ENCODE measurements at regions not wholly inside any gene's neighbourhood (a gene's known extent, or its start where the extent isn't known, plus 50 kb on each side); places are given as distances from the start of the nearest gene placed in this dataset.

GRCh38 chr7:15916681-15917380 lies 230.3 kb upstream of the MEOX2 start:
- TF ChIP-seq CTCF (conservative IDR thresholded peaks at IDR 0.05 in 1 of 2, IDR thresholded peaks at IDR 0.05 in 1 of 2; ENCODE audit: low read depth in 1 of 2, low read length in 2 of 2) (no peak), EZH2 (IDR thresholded peaks at IDR 0.05; ENCODE audit: low read length, missing control alignments) (no peak)
